K562 (cell line): ENCODE measurements at regions not wholly inside any gene's neighbourhood (a gene's known extent, or its start where the extent isn't known, plus 50 kb on each side); places are given as distances from the start of the nearest gene placed in this dataset.

Experiments used
- CHD2 ChIP-seq: IDR thresholded peaks from 2 replicates; pipeline ENCODE4 v1.6.1; 2011; ENCODE audit warnings: low read depth, low read length
- FOS ChIP-seq: IDR thresholded peaks from 3 replicates; pipeline ENCODE4 v1.6.1; 2011; ENCODE audit not compliant: insufficient read length; ENCODE audit errors: extremely low read depth
- MYC ChIP-seq, 2 experiments: fragments of 250-450 bp in 1 of 2; sonication (Bioruptor Pico) in 1 of 2; IDR thresholded peaks; 2 replicates each; pipeline versions ENCODE4 v1.5.1 to v1.6.1; 2012 to 2021; ENCODE audit warnings: low read depth in 2 of 2, borderline replicate concordance in 1 of 2, improper control_type of control experiment in 1 of 2, low read length in 1 of 2, mild to moderate bottlenecking in 1 of 2, moderate library complexity in 1 of 2
- POU5F1 ChIP-seq: fragments of 150-350 bp; IDR thresholded peaks from 2 replicates; pipeline ENCODE4 v1.6.1; 2014; ENCODE audit warnings: borderline replicate concordance, low read length, low read depth, mild to moderate bottlenecking; ENCODE audit not compliant: partially characterized antibody
- SMARCE1 ChIP-seq: fragments of 450-650 bp; IDR thresholded peaks from 2 replicates; pipeline ENCODE4 v1.7.1; 2016; ENCODE audit warnings: mild to moderate bottlenecking
- STAT5B ChIP-seq: fragments of 250-450 bp; sonication (Bioruptor Pico); IDR thresholded peaks from 2 replicates; pipeline ENCODE4 v1.8.0; 2021; ENCODE audit warnings: mild to moderate bottlenecking, inconsistent platforms
- TF ChIP-seq, protein P1 (sequence below): fragments of 250-450 bp; sonication (Bioruptor Pico); IDR thresholded peaks from 2 replicates; pipeline ENCODE4 v1.8.0; 2021; ENCODE audit warnings: moderate library complexity, mild to moderate bottlenecking, inconsistent platforms
- TF ChIP-seq, protein P2 (sequence below), 3 experiments: IDR thresholded peaks in 2 of 3; conservative IDR thresholded peaks in 1 of 3; 2 replicates each; pipeline ENCODE4 v1.5.1; 2011 to 2012; ENCODE audit warnings: low read length in 3 of 3, mild to moderate bottlenecking in 3 of 3, control low read depth in 2 of 3, improper control_type of control experiment in 1 of 3, inconsistent platforms in 1 of 3, low read depth in 1 of 3, mixed read lengths in 1 of 3, moderate library complexity in 1 of 3; ENCODE audit not compliant: insufficient read depth in 2 of 3
- TF ChIP-seq, protein P3 (sequence below): fragments of 250-450 bp; sonication (Bioruptor Pico); IDR thresholded peaks from 2 replicates; pipeline ENCODE4 v1.8.0; 2022; ENCODE audit warnings: inconsistent platforms
- TF ChIP-seq, protein P4 (sequence below): fragments of 450-650 bp; IDR thresholded peaks from 2 replicates; pipeline ENCODE4 v1.6.1; 2016

DNA sequence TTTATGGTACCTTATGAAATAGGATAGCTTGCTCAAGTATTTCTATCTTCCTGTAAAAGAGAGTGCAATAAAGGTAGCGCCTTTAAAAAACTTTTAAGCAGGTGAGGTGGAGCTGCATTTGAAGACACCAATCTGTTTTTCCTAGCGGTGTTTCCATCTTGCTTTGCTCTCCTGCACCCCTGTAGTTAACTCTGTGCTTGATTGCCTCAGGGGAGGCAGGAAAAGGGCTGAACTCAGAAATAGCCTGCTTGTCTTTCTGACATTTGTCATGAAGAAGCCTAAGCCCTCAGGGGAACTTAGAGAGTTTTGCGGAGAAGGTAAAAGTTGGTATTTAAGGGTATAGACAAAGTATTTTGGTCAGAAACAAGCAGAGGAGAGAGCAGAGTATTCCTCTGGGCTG lies 63.0 kb upstream of the TPRG1 start:
- TF ChIP-seq CHD2 (no peak), SMARCE1 (no peak), MYC (IDR thresholded peaks at IDR 0.05; ENCODE audit: low read depth, low read length) (no peak), MYC (CRISPR knock-in tag; IDR thresholded peaks at IDR 0.05; ENCODE audit: borderline replicate concordance, low read depth) (no peak), STAT5B (CRISPR knock-in tag) (no peak), FOS (no peak), POU5F1 (no peak)
- TF ChIP-seq, protein P1, sequence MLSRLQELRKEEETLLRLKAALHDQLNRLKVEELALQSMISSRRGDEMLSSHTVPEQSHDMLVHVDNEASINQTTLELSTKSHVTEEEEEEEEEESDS (CRISPR knock-in tag) = no peak
- TF ChIP-seq, protein P2, sequence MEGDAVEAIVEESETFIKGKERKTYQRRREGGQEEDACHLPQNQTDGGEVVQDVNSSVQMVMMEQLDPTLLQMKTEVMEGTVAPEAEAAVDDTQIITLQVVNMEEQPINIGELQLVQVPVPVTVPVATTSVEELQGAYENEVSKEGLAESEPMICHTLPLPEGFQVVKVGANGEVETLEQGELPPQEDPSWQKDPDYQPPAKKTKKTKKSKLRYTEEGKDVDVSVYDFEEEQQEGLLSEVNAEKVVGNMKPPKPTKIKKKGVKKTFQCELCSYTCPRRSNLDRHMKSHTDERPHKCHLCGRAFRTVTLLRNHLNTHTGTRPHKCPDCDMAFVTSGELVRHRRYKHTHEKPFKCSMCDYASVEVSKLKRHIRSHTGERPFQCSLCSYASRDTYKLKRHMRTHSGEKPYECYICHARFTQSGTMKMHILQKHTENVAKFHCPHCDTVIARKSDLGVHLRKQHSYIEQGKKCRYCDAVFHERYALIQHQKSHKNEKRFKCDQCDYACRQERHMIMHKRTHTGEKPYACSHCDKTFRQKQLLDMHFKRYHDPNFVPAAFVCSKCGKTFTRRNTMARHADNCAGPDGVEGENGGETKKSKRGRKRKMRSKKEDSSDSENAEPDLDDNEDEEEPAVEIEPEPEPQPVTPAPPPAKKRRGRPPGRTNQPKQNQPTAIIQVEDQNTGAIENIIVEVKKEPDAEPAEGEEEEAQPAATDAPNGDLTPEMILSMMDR (IDR thresholded peaks at IDR 0.05 in 2 of 3, conservative IDR thresholded peaks at IDR 0.05 in 1 of 3; ENCODE audit: insufficient read depth in 2 of 3, low read depth in 1 of 3, low read length in 3 of 3) = no peak
- TF ChIP-seq, protein P3, sequence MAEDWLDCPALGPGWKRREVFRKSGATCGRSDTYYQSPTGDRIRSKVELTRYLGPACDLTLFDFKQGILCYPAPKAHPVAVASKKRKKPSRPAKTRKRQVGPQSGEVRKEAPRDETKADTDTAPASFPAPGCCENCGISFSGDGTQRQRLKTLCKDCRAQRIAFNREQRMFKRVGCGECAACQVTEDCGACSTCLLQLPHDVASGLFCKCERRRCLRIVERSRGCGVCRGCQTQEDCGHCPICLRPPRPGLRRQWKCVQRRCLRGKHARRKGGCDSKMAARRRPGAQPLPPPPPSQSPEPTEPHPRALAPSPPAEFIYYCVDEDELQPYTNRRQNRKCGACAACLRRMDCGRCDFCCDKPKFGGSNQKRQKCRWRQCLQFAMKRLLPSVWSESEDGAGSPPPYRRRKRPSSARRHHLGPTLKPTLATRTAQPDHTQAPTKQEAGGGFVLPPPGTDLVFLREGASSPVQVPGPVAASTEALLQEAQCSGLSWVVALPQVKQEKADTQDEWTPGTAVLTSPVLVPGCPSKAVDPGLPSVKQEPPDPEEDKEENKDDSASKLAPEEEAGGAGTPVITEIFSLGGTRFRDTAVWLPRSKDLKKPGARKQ (CRISPR knock-in tag) = no peak
- TF ChIP-seq, protein P4, sequence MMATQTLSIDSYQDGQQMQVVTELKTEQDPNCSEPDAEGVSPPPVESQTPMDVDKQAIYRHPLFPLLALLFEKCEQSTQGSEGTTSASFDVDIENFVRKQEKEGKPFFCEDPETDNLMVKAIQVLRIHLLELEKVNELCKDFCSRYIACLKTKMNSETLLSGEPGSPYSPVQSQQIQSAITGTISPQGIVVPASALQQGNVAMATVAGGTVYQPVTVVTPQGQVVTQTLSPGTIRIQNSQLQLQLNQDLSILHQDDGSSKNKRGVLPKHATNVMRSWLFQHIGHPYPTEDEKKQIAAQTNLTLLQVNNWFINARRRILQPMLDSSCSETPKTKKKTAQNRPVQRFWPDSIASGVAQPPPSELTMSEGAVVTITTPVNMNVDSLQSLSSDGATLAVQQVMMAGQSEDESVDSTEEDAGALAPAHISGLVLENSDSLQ = no peak
